ENCODE measurements at regions not wholly inside any gene's neighbourhood (a gene's known extent, or its start where the extent isn't known, plus 50 kb on each side); places are given as distances from the start of the nearest gene placed in this dataset.

- H3K79me2 ChIP-seq (ENCODE audit: insufficient read depth, low read depth) = no peaks in the 10 kb centered on the region
- no peak overlapping the region for H2AFZ ChIP-seq (ENCODE audit: low read depth)
- no peaks in the 10 kb centered on the region for H3K4me1 ChIP-seq (ENCODE audit: low read depth, poor library complexity, severe bottlenecking)
- H3K27ac ChIP-seq = no peak overlapping the region
- no peak overlapping the region for H3K9ac ChIP-seq
- no peaks in the 10 kb centered on the region for H3K36me3 ChIP-seq (ENCODE audit: insufficient read depth)
- H3K4me3 ChIP-seq (IDR thresholded peaks at IDR 0.05; ENCODE audit: insufficient read depth, low read depth, low read length) = no peak overlapping the region
- H3K4me2 ChIP-seq = no peak overlapping the region
- H4K20me1 ChIP-seq (ENCODE audit: insufficient read depth) = no peaks in the 10 kb centered on the region
- H3K27me3 ChIP-seq (ENCODE audit: insufficient read depth, low read depth) = no peaks in the 10 kb centered on the region; the same call in 1 of the 2 replicates
- no peak for TF ChIP-seq CTCF (conservative IDR thresholded peaks at IDR 0.05; ENCODE audit: low read depth, low read length)
Measured at GRCh38 chr16:49926941-49927340, 71.0 kb upstream of the ZNF423 start.

- no peaks in the 10 kb centered on the region for H3K79me2 ChIP-seq (ENCODE audit: insufficient read depth, low read depth)
- no peaks in the 10 kb centered on the region for H3K36me3 ChIP-seq (ENCODE audit: insufficient read depth)
- no peak overlapping the region for H2AFZ ChIP-seq (ENCODE audit: low read depth)
- H4K20me1 ChIP-seq (ENCODE audit: insufficient read depth) = no peaks in the 10 kb centered on the region
- no peaks in the 10 kb centered on the region; the same call in 1 of the 2 replicates for H3K27me3 ChIP-seq (ENCODE audit: insufficient read depth, low read depth)
- TF ChIP-seq CTCF (conservative IDR thresholded peaks at IDR 0.05; ENCODE audit: low read depth, low read length) = no peak
- no peak overlapping the region for H3K4me2 ChIP-seq
- H3K27ac ChIP-seq = no peak overlapping the region
- H3K9ac ChIP-seq = no peak overlapping the region
- no peaks in the 10 kb centered on the region for H3K4me1 ChIP-seq (ENCODE audit: low read depth, poor library complexity, severe bottlenecking)
- no peak overlapping the region for H3K4me3 ChIP-seq (IDR thresholded peaks at IDR 0.05; ENCODE audit: insufficient read depth, low read depth, low read length)
Measured at GRCh38 chr16:49928176-49929041, 72.5 kb upstream of the ZNF423 start.

GRCh38 chr16:49929626-49930025, 73.7 kb upstream of the ZNF423 start:
- Histone ChIP-seq H3K27me3 (ENCODE audit: insufficient read depth, low read depth) (no peaks in the 10 kb centered on the region; the same call in 1 of the 2 replicates), H3K9ac (no peak overlapping the region), H3K4me2 (no peak overlapping the region), H3K79me2 (ENCODE audit: insufficient read depth, low read depth) (no peaks in the 10 kb centered on the region), H3K4me1 (ENCODE audit: low read depth, poor library complexity, severe bottlenecking) (no peaks in the 10 kb centered on the region), H2AFZ (ENCODE audit: low read depth) (no peak overlapping the region), H4K20me1 (ENCODE audit: insufficient read depth) (no peaks in the 10 kb centered on the region), H3K27ac (no peak overlapping the region), H3K36me3 (ENCODE audit: insufficient read depth) (no peaks in the 10 kb centered on the region), H3K4me3 (IDR thresholded peaks at IDR 0.05; ENCODE audit: insufficient read depth, low read depth, low read length) (no peak overlapping the region)
- TF ChIP-seq CTCF (conservative IDR thresholded peaks at IDR 0.05; ENCODE audit: low read depth, low read length) = no peak

- TF ChIP-seq CTCF (conservative IDR thresholded peaks at IDR 0.05; ENCODE audit: low read depth, low read length) = no peak
- no peaks in the 10 kb centered on the region for H3K36me3 ChIP-seq (ENCODE audit: insufficient read depth)
- H4K20me1 ChIP-seq (ENCODE audit: insufficient read depth) = no peaks in the 10 kb centered on the region
- H3K27me3 ChIP-seq (ENCODE audit: insufficient read depth, low read depth) = no peaks in the 10 kb centered on the region; the same call in 1 of the 2 replicates
- no peak overlapping the region for H3K9ac ChIP-seq
- no peak overlapping the region for H3K4me3 ChIP-seq (IDR thresholded peaks at IDR 0.05; ENCODE audit: insufficient read depth, low read depth, low read length)
- no peaks in the 10 kb centered on the region for H3K4me1 ChIP-seq (ENCODE audit: low read depth, poor library complexity, severe bottlenecking)
- no peak overlapping the region for H2AFZ ChIP-seq (ENCODE audit: low read depth)
- H3K79me2 ChIP-seq (ENCODE audit: insufficient read depth, low read depth) = no peaks in the 10 kb centered on the region
- H3K4me2 ChIP-seq = no peak overlapping the region
- no peak overlapping the region for H3K27ac ChIP-seq
Measured at GRCh38 chr16:49930841-49931240, 74.9 kb upstream of the ZNF423 start.

Data from KMS-11 (cell line).